HCT116 (cell line): ENCODE measurements at regions not wholly inside any gene's neighbourhood (a gene's known extent, or its start where the extent isn't known, plus 50 kb on each side); places are given as distances from the start of the nearest gene placed in this dataset.

Source experiments
- ATAC-seq: fragments of 200-7000 bp; cut with Tn5 transposase; 2 replicates; pipeline ENCODE4 v1.9.1; 2020; ENCODE audit warnings: mild to moderate bottlenecking, moderate library complexity
- BruUV-seq: library from RNA; stranded (reverse); fragments of 400-500 nt; replicated peaks from 2 replicates; lab custom pipeline; 2021; lab: Mats Ljungman, UMichigan
- CTCF ChIA-PET: fragments of 300-600 bp; sonication (Branson Sonifier 250); formaldehyde crosslinking; loops from one replicate; lab custom pipeline; 2021; ENCODE audit warnings: antibody characterized with exemption; lab: Charles Lee
- POLR2A ChIA-PET: fragments of 300-600, 350-600 bp; sonication (Branson Sonifier 250); formaldehyde crosslinking; loops from one replicate; lab custom pipeline; 2021; ENCODE audit warnings: antibody characterized with exemption; lab: Charles Lee
- RAD21 ChIA-PET, 2 experiments: fragments of 300-600 bp; sonication (Branson Sonifier 250); formaldehyde crosslinking; loops; one replicate each; lab custom pipeline; 2023; ENCODE audit warnings: low total read pairs in 2 of 2; ENCODE audit not compliant: uncharacterized antibody in 2 of 2, unreplicated experiment in 2 of 2, low non-redundant PET in 1 of 2; lab: Charles Lee
- DNase-seq: peaks from one replicate; pipeline ENCODE4 v3.0.0-alpha.2; 2010; ENCODE audit warnings: low read depth, low spot score
- H2AFZ ChIP-seq: fragments of 200-600 bp; shearing (Covaris generic), sonication (generic); 2 replicates; pipeline ENCODE4 v1.6.1; 2017; ENCODE audit warnings: low read depth, mixed run types, mixed read lengths, antibody characterized with exemption, low read length; ENCODE audit not compliant: poor library complexity, severe bottlenecking
- H3K27ac ChIP-seq: 2 replicates; pipeline ENCODE4 v1.5.1; 2012; ENCODE audit warnings: low read depth, low read length
- H3K27me3 ChIP-seq: fragments of 200-600 bp; sonication (generic); 2 replicates; pipeline ENCODE4 v1.6.1; 2016; ENCODE audit warnings: mixed run types, low read length, mixed read lengths; ENCODE audit not compliant: insufficient read depth
- H3K36me3 ChIP-seq, 2 experiments: fragments of 200-500 bp in 1 of 2; fragments of 200-600 bp in 1 of 2; sonication (Bioruptor generic) in 1 of 2; sonication (generic) in 1 of 2; 2 replicates each; pipeline versions ENCODE4 v1.5.1 to v1.6.1; 2014 to 2016; ENCODE audit warnings: low read length in 2 of 2, inconsistent platforms in 1 of 2, mixed read lengths in 1 of 2, mixed run types in 1 of 2; ENCODE audit not compliant: insufficient read depth in 2 of 2, control insufficient read depth in 1 of 2
- H3K4me1 ChIP-seq, 2 experiments: fragments of 200-600 bp in 1 of 2; sonication (generic) in 1 of 2; 2 replicates each; pipeline versions ENCODE4 v1.5.1 to v1.6.1; 2012 to 2017; ENCODE audit warnings: low read length in 2 of 2, inconsistent platforms in 1 of 2, mild to moderate bottlenecking in 1 of 2, mixed read lengths in 1 of 2, mixed run types in 1 of 2, moderate library complexity in 1 of 2; ENCODE audit not compliant: insufficient read depth in 2 of 2, control insufficient read depth in 1 of 2
- H3K4me2 ChIP-seq: fragments of 200-600 bp; sonication (generic); 2 replicates; pipeline ENCODE4 v1.6.1; 2017; ENCODE audit warnings: mixed run types, low read length, mixed read lengths
- H3K4me3 ChIP-seq, 2 experiments: fragments of 200-600 bp in 1 of 2; sonication (generic) in 1 of 2; replicated peaks in 1 of 2; 2 replicates each; pipeline ENCODE4 v1.5.1; 2011 to 2016; ENCODE audit warnings: low read length in 2 of 2, control low read depth in 1 of 2, low read depth in 1 of 2, mild to moderate bottlenecking in 1 of 2, mixed read lengths in 1 of 2, mixed run types in 1 of 2
- H3K79me2 ChIP-seq: fragments of 200-600 bp; sonication (generic); 2 replicates; pipeline ENCODE4 v1.6.1; 2017; ENCODE audit warnings: mild to moderate bottlenecking, mixed run types, low read length, moderate library complexity, mixed read lengths; ENCODE audit not compliant: insufficient read depth
- H3K9ac ChIP-seq: fragments of 200-600 bp; sonication (generic); 2 replicates; pipeline ENCODE4 v1.6.1; 2016; ENCODE audit warnings: low read length, mixed read lengths
- H3K9me2 ChIP-seq: fragments of 200-600 bp; sonication (generic), shearing (Covaris generic); 2 replicates; pipeline ENCODE4 v1.6.1; 2017; ENCODE audit warnings: mixed run types, mild to moderate bottlenecking, moderate library complexity; ENCODE audit not compliant: insufficient read depth
- H3K9me3 ChIP-seq, 2 experiments: fragments of 200-500 bp in 1 of 2; fragments of 200-600 bp in 1 of 2; sonication (Bioruptor generic) in 1 of 2; sonication (generic) in 1 of 2; 2 replicates each; pipeline ENCODE4 v1.6.1; 2014 to 2017; ENCODE audit warnings: low read length in 2 of 2, mixed read lengths in 2 of 2, inconsistent platforms in 1 of 2, low read depth in 1 of 2, mild to moderate bottlenecking in 1 of 2, mixed run types in 1 of 2, moderate library complexity in 1 of 2; ENCODE audit not compliant: control insufficient read depth in 1 of 2, insufficient read depth in 1 of 2
- H4K20me1 ChIP-seq: fragments of 200-600 bp; sonication (generic), shearing (Covaris generic); 2 replicates; pipeline ENCODE4 v1.6.1; 2017; ENCODE audit warnings: mixed run types, mild to moderate bottlenecking, moderate library complexity; ENCODE audit not compliant: insufficient read depth
- CEBPB ChIP-seq: IDR thresholded peaks from 2 replicates; pipeline ENCODE4 v1.6.1; 2012; ENCODE audit warnings: low read depth
- EZH2 ChIP-seq: fragments of 200-600 bp; sonication (generic); IDR thresholded peaks from 2 replicates; pipeline ENCODE4 v1.6.1; 2017; ENCODE audit warnings: antibody characterized with exemption, mixed run types
- EZH2phosphoT487 ChIP-seq: fragments of 200-600 bp; IDR thresholded peaks from 2 replicates; pipeline ENCODE4 v1.6.1; 2018; ENCODE audit warnings: antibody characterized with exemption, borderline replicate concordance
- FOSL1 ChIP-seq: IDR thresholded peaks from 2 replicates; pipeline ENCODE4 v1.6.1; 2012; ENCODE audit warnings: low read depth
- POLR2A ChIP-seq: IDR thresholded peaks from 2 replicates; pipeline ENCODE4 v1.7.0; 2011; ENCODE audit warnings: borderline replicate concordance; ENCODE audit not compliant: insufficient read depth, insufficient read length; ENCODE audit errors: extremely low read depth
- POLR2AphosphoS5 ChIP-seq: IDR thresholded peaks from 2 replicates; pipeline ENCODE4 v1.6.1; 2011; ENCODE audit warnings: mild to moderate bottlenecking, low read depth, low read length, moderate library complexity
- SIN3A ChIP-seq: IDR thresholded peaks from 2 replicates; pipeline ENCODE4 v1.6.1; 2012; ENCODE audit warnings: low read depth
- SRF ChIP-seq: IDR thresholded peaks from 2 replicates; pipeline ENCODE4 v1.6.1; 2012; ENCODE audit warnings: low read depth
- YY1 ChIP-seq: IDR thresholded peaks from 2 replicates; pipeline ENCODE4 v1.6.1; 2011; ENCODE audit warnings: low read length, low read depth, moderate library complexity, mild to moderate bottlenecking; ENCODE audit not compliant: insufficient replicate concordance; ENCODE audit errors: extremely low read depth
- ZFX ChIP-seq: fragments of 450-650 bp; IDR thresholded peaks from 2 replicates; pipeline ENCODE4 v1.6.1; 2017
- ZNF274 ChIP-seq: fragments of 200-500 bp; sonication (Bioruptor generic); IDR thresholded peaks from 2 replicates; pipeline ENCODE4 v1.6.1; 2014; ENCODE audit warnings: mild to moderate bottlenecking, low read depth, low read length, inconsistent platforms
- intact Hi-C: fragments of 100-400 bp; cut with micrococcal nuclease; formaldehyde crosslinking; loops from 2 replicates; pipeline ENCODE4 v1.10.0; 2022
- TF ChIP-seq, protein P1 (sequence below): IDR thresholded peaks from 2 replicates; pipeline ENCODE4 v1.6.1; 2012
- TF ChIP-seq, protein P2 (sequence below): IDR thresholded peaks from 2 replicates; pipeline ENCODE4 v1.6.1; 2011; ENCODE audit warnings: mild to moderate bottlenecking, low read length, moderate library complexity; ENCODE audit not compliant: insufficient replicate concordance; ENCODE audit errors: extremely low read depth

DNA sequence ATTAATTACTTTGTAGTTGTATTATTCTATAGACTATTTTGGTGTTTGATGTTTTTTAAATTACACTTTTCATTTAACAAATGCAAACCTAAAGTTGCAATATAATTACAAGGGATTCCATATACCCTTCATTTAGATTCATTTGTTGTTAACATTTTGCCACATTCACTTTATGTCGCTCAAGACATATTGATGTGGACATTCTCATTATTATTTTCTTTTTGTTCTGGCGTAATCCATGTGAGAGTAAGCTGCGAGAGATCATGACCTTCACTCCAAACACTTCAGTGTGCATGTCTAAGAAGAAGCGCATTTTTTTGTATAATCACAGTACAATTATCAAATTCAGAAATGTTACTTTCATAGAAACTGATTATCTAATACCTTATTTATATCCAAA lies 280.6 kb downstream of the CALCRL start:
- Histone ChIP-seq H3K4me2 (no peak overlapping the region), H3K27me3 (no peaks in the 10 kb centered on the region), H2AFZ (no peak overlapping the region), H3K9me3 (no peaks in the 10 kb centered on the region), H4K20me1 (no peaks in the 10 kb centered on the region), H3K9ac (no peak overlapping the region), H3K36me3 (no peaks in the 10 kb centered on the region), H3K27ac (no peak overlapping the region), H3K4me3 (no peak overlapping the region), H3K4me1 (no peaks in the 10 kb centered on the region), H3K79me2 (no peaks in the 10 kb centered on the region), H3K9me2 (no peaks in the 10 kb centered on the region)
- TF ChIP-seq POLR2AphosphoS5 (no peak), FOSL1 (no peak), SIN3A (no peak), EZH2 (no peak), EZH2phosphoT487 (no peak), SRF (no peak), ZFX (no peak), YY1 (no peak), CEBPB (no peak), ZNF274 (no peak)
- TF ChIP-seq, protein P1, sequence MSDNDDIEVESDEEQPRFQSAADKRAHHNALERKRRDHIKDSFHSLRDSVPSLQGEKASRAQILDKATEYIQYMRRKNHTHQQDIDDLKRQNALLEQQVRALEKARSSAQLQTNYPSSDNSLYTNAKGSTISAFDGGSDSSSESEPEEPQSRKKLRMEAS, result no peak
- DNase-seq, result no peak
- RAD21 ChIA-PET, result no interaction called here
- CTCF ChIA-PET, result no interaction called here
- BruUV-seq, result no TSS peak
- intact Hi-C loops, result no loop called here
- POLR2A ChIA-PET, result no interaction called here
- no peak for ATAC-seq

DNA sequence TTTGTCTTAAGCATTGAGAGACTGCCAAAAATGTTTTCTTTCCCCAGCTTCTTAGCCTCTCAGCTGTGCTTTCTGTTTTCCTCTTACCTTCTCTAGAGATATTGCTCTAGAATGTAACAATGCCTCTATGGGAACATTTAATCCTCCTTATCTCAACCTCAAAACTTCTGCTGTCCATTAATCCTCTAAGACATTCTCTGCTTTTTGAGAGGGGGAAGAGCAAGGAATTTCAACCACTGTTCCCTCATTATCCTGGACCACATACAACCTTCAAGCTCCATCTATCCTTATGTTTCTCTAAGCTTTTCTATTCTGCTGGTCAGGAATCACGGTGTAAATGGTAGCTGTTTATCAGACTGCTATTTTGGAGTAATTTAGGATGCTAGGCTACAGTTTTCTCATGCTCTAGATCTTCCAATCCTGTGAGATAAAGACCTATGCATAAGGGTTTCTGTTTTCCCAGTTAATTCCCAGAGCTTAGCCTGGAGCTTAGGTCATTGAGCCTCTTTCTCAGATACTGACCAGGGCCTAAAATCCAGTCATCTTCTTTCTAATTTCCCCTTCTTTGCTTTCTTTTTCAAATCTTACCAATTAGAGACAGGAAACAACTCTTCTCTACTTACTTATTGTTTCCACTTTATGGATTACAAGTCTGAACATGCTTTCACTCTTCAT lies 282.0 kb downstream of the CALCRL start:
- no peaks in the 10 kb centered on the region for H3K4me1 ChIP-seq
- no peak overlapping the region for H3K9ac ChIP-seq
- no peaks in the 10 kb centered on the region for H3K27me3 ChIP-seq
- no peak for ATAC-seq
- H3K9me2 ChIP-seq, result no peaks in the 10 kb centered on the region
- H4K20me1 ChIP-seq, result no peaks in the 10 kb centered on the region
- H3K27ac ChIP-seq, result no peak overlapping the region
- TF ChIP-seq POLR2AphosphoS5 (no peak), ZFX (no peak), POLR2A (no peak), EZH2 (no peak)
- TF ChIP-seq, protein P2, sequence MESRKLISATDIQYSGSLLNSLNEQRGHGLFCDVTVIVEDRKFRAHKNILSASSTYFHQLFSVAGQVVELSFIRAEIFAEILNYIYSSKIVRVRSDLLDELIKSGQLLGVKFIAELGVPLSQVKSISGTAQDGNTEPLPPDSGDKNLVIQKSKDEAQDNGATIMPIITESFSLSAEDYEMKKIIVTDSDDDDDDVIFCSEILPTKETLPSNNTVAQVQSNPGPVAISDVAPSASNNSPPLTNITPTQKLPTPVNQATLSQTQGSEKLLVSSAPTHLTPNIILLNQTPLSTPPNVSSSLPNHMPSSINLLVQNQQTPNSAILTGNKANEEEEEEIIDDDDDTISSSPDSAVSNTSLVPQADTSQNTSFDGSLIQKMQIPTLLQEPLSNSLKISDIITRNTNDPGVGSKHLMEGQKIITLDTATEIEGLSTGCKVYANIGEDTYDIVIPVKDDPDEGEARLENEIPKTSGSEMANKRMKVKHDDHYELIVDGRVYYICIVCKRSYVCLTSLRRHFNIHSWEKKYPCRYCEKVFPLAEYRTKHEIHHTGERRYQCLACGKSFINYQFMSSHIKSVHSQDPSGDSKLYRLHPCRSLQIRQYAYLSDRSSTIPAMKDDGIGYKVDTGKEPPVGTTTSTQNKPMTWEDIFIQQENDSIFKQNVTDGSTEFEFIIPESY, result no peak
- ChIA-PET RAD21 (no interaction called here), POLR2A (no interaction called here), CTCF (no interaction called here)
- intact Hi-C loops, result no loop called here
- no TSS peak for BruUV-seq
- no peak overlapping the region for H3K4me2 ChIP-seq
- no peak overlapping the region for H2AFZ ChIP-seq
- H3K9me3 ChIP-seq, result no peaks in the 10 kb centered on the region
- H3K79me2 ChIP-seq, result no peaks in the 10 kb centered on the region
- H3K36me3 ChIP-seq, result no peaks in the 10 kb centered on the region
- DNase-seq, result no peak
- no peak overlapping the region for H3K4me3 ChIP-seq
